Stimulated activated naive B cell treated with anti-CD40 and anti-IgM and Interleukin-4, amounts not matched to agents 10 μg/mL and 1 μg/mL and 100 μg/mL, for 72 hours (primary cell): ENCODE measurements at regions not wholly inside any gene's neighbourhood (a gene's known extent, or its start where the extent isn't known, plus 50 kb on each side); places are given as distances from the start of the nearest gene placed in this dataset.
"Not testable (repeated sequence)": the region's sequence is repeated elsewhere in the genome, so short reads cannot be mapped to it uniquely, and the experiment has no call there.

Experiments used
- ATAC-seq, 2 donors: fragments of 150-1000 bp; cut with Tn5 transposase; replicated peaks; 2 replicates each; pipeline ENCODE4 v1.10.0; 2021; ENCODE audit warnings: moderate library complexity in 1 of 2
- DNase-seq: peaks from one replicate; pipeline ENCODE4 v3.0.0; 2021
- H3K27ac Mint-ChIP-seq: one replicate; pipeline ENCODE4 v1.8.0; 2022; ENCODE audit warnings: mild to moderate bottlenecking, mixed read lengths
- H3K27me3 Mint-ChIP-seq, 2 donors: one replicate each; pipeline ENCODE4 v1.8.0; 2022; ENCODE audit warnings: mixed read lengths in 2 of 2
- H3K36me3 Mint-ChIP-seq, 2 donors: one replicate each; pipeline ENCODE4 v1.8.0; 2022; ENCODE audit warnings: mixed read lengths in 2 of 2, mild to moderate bottlenecking in 1 of 2
- H3K4me1 Mint-ChIP-seq, 2 donors: one replicate each; pipeline ENCODE4 v1.8.0; 2022; ENCODE audit warnings: mixed read lengths in 2 of 2, mild to moderate bottlenecking in 1 of 2
- H3K4me3 Mint-ChIP-seq, 2 donors: one replicate each; pipeline ENCODE4 v1.8.0; 2022; ENCODE audit warnings: mild to moderate bottlenecking in 2 of 2, mixed read lengths in 2 of 2, moderate library complexity in 1 of 2
- H3K9me3 Mint-ChIP-seq, 2 donors: one replicate each; pipeline ENCODE4 v1.8.0; 2022; ENCODE audit warnings: mixed read lengths in 2 of 2, mild to moderate bottlenecking in 1 of 2

- peaks cover 0 to 9% of the 10 kb centered on the region in 2 donors for H3K27me3 Mint-ChIP-seq
- no peaks in the 10 kb centered on the region for H3K36me3 Mint-ChIP-seq
- no peak overlapping the region for H3K4me3 Mint-ChIP-seq
- H3K4me1 Mint-ChIP-seq, result peaks cover 2 to 5% of the 10 kb centered on the region in 2 donors
- peaks cover 5 to 6% of the 10 kb centered on the region in 2 donors for H3K9me3 Mint-ChIP-seq
- ATAC-seq, result no peak
- no peak overlapping the region for H3K27ac Mint-ChIP-seq
- DNase-seq, result no peak
Observed at GRCh38 chr10:3640816-3641215, 144.2 kb downstream of the KLF6 start.

GRCh38 chr10:3639546-3639945, 145.5 kb downstream of the KLF6 start:
- Mint-ChIP-seq H3K36me3 (no peaks in the 10 kb centered on the region), H3K27me3 (peaks cover 0 to 9% of the 10 kb centered on the region in 2 donors), H3K4me1 (peaks cover 2 to 5% of the 10 kb centered on the region in 2 donors), H3K9me3 (peaks cover 5 to 6% of the 10 kb centered on the region in 2 donors), H3K4me3 (no peak overlapping the region), H3K27ac (no peak overlapping the region)
- no peak for ATAC-seq
- no peak for DNase-seq

GRCh38 chr10:3636356-3637181, 148.4 kb downstream of the KLF6 start:
- no peaks in the 10 kb centered on the region for H3K36me3 Mint-ChIP-seq
- DNase-seq, result no peak
- peaks cover 0 to 5% of the 10 kb centered on the region in 2 donors for H3K27me3 Mint-ChIP-seq
- no peak overlapping the region for H3K4me3 Mint-ChIP-seq
- ATAC-seq, result no peak
- no peaks in the 10 kb centered on the region for H3K9me3 Mint-ChIP-seq
- H3K27ac Mint-ChIP-seq, result no peak overlapping the region
- H3K4me1 Mint-ChIP-seq, result peaks cover 2 to 5% of the 10 kb centered on the region in 2 donors

GRCh38 chr10:3635697-3636096, 149.3 kb downstream of the KLF6 start:
- peaks cover 0 to 3% of the 10 kb centered on the region in 2 donors for H3K4me1 Mint-ChIP-seq
- no peaks in the 10 kb centered on the region for H3K9me3 Mint-ChIP-seq
- H3K27me3 Mint-ChIP-seq, result peaks cover 5 to 7% of the 10 kb centered on the region in 2 donors
- DNase-seq (no peak), ATAC-seq (no peak)
- H3K36me3 Mint-ChIP-seq, result no peaks in the 10 kb centered on the region
- H3K27ac Mint-ChIP-seq, result no peak overlapping the region
- H3K4me3 Mint-ChIP-seq, result no peak overlapping the region

- ATAC-seq (no peak), DNase-seq (no peak)
- Mint-ChIP-seq H3K4me3 (no peak overlapping the region), H3K9me3 (no peaks in the 10 kb centered on the region), H3K27me3 (peaks cover 5 to 8% of the 10 kb centered on the region in 2 donors), H3K4me1 (peaks cover 0 to 3% of the 10 kb centered on the region in 2 donors), H3K36me3 (no peaks in the 10 kb centered on the region), H3K27ac (no peak overlapping the region)
Observed at GRCh38 chr10:3635211-3635671, 149.8 kb downstream of the KLF6 start.

GRCh38 chr10:3634646-3635045, 150.4 kb downstream of the KLF6 start:
- H3K4me1 Mint-ChIP-seq, H3K27me3 Mint-ChIP-seq, ATAC-seq, H3K9me3 Mint-ChIP-seq, H3K36me3 Mint-ChIP-seq, H3K4me3 Mint-ChIP-seq, DNase-seq, H3K27ac Mint-ChIP-seq: not testable (repeated sequence)

- ATAC-seq (no peak), DNase-seq (no peak)
- Mint-ChIP-seq H3K4me3 (no peak overlapping the region), H3K27ac (no peak overlapping the region), H3K36me3 (peaks cover 0 to 2% of the 10 kb centered on the region in 2 donors), H3K9me3 (peaks cover 0 to 6% of the 10 kb centered on the region in 2 donors), H3K4me1 (peaks cover 3 to 5% of the 10 kb centered on the region in 2 donors), H3K27me3 (peaks cover 2 to 8% of the 10 kb centered on the region in 2 donors)
Observed at GRCh38 chr10:3631701-3632330, 153.2 kb downstream of the KLF6 start.

GRCh38 chr10:3631291-3631690, 153.7 kb downstream of the KLF6 start:
- Mint-ChIP-seq H3K4me3 (no peak overlapping the region), H3K27ac (peak overlapping the region; percentile 42), H3K9me3 (peaks cover 0 to 6% of the 10 kb centered on the region in 2 donors), H3K4me1 (peaks cover 5 to 11% of the 10 kb centered on the region in 2 donors), H3K27me3 (peaks cover 0 to 8% of the 10 kb centered on the region in 2 donors), H3K36me3 (peaks cover 0 to 2% of the 10 kb centered on the region in 2 donors)
- DNase-seq, result no peak
- ATAC-seq, result no peak

GRCh38 chr10:3625959-3626751, 158.9 kb downstream of the KLF6 start:
- Mint-ChIP-seq H3K9me3 (peaks cover 0 to 6% of the 10 kb centered on the region in 2 donors), H3K27ac (peak overlapping the region; percentile 25), H3K27me3 (peaks cover 0 to 6% of the 10 kb centered on the region in 2 donors), H3K36me3 (peaks cover 2 to 4% of the 10 kb centered on the region in 2 donors), H3K4me1 (peaks cover 23 to 36% of the 10 kb centered on the region in 2 donors), H3K4me3 (no peak overlapping the region)
- DNase-seq (no peak), ATAC-seq (no peak)

- Mint-ChIP-seq H3K27me3 (no peaks in the 10 kb centered on the region), H3K4me1 (peaks cover 21 to 36% of the 10 kb centered on the region in 2 donors), H3K36me3 (peaks cover 6 to 11% of the 10 kb centered on the region in 2 donors), H3K9me3 (peaks cover 6 to 10% of the 10 kb centered on the region in 2 donors), H3K27ac (no peak overlapping the region), H3K4me3 (no peak overlapping the region)
- DNase-seq (no peak), ATAC-seq (no peak)
Observed at GRCh38 chr10:3624367-3624766, 160.6 kb downstream of the KLF6 start.

- peak overlapping the region in 1 of 2 donors; percentile 50 for H3K4me3 Mint-ChIP-seq
- no peak for DNase-seq
- H3K27me3 Mint-ChIP-seq, result no peaks in the 10 kb centered on the region
- H3K27ac Mint-ChIP-seq, result peak overlapping the region; percentile 90
- peaks cover 21 to 36% of the 10 kb centered on the region in 2 donors for H3K4me1 Mint-ChIP-seq
- ATAC-seq, result peak; percentile 66
- peaks cover 6 to 10% of the 10 kb centered on the region in 2 donors for H3K9me3 Mint-ChIP-seq
- H3K36me3 Mint-ChIP-seq, result peaks cover 6 to 11% of the 10 kb centered on the region in 2 donors
Observed at GRCh38 chr10:3623746-3624145, 161.3 kb downstream of the KLF6 start.

- H3K4me3 Mint-ChIP-seq, result peak overlapping the region; percentile 56 to 69
Observed at GRCh38 chr10:3622845-3623621, 162.0 kb downstream of the KLF6 start.

GRCh38 chr10:3622427-3622826, 162.6 kb downstream of the KLF6 start:
- Mint-ChIP-seq H3K36me3 (peaks cover 4 to 11% of the 10 kb centered on the region in 2 donors), H3K9me3 (peaks cover 5 to 6% of the 10 kb centered on the region in 2 donors), H3K4me1 (peaks cover 21 to 36% of the 10 kb centered on the region in 2 donors), H3K27ac (peak overlapping the region; percentile 90), H3K4me3 (peak overlapping the region in 1 of 2 donors; percentile 69), H3K27me3 (no peaks in the 10 kb centered on the region)
- ATAC-seq (peak; percentile 71 to 73), DNase-seq (peak; percentile 21)

More at GRCh38 chr10:3622845-3623621, 162.0 kb downstream of the KLF6 start:
- Mint-ChIP-seq H3K4me1 (peaks cover 21 to 36% of the 10 kb centered on the region in 2 donors), H3K9me3 (peaks cover 6 to 8% of the 10 kb centered on the region in 2 donors), H3K27ac (peak overlapping the region; percentile 90), H3K36me3 (peaks cover 6 to 11% of the 10 kb centered on the region in 2 donors), H3K27me3 (no peaks in the 10 kb centered on the region)
- ATAC-seq, result peak; percentile 70 to 76
- peak; percentile 9 for DNase-seq
